GM21390 (cell line): ENCODE measurements at regions not wholly inside any gene's neighbourhood (a gene's known extent, or its start where the extent isn't known, plus 50 kb on each side); places are given as distances from the start of the nearest gene placed in this dataset.

Experiments
- ATAC-seq: cut with Tn5 transposase; IDR thresholded peaks from one replicate; pipeline ENCODE4 v1.9.1; 2021; ENCODE audit not compliant: unreplicated experiment

GRCh38 chr20:56831795-56832194, 202.7 kb downstream of the TFAP2C start:
- no peak for ATAC-seq

GRCh38 chr20:56833427-56833826, 204.3 kb downstream of the TFAP2C start:
- ATAC-seq, result no peak

GRCh38 chr20:56835829-56836550, 206.9 kb downstream of the TFAP2C start:
- no peak for ATAC-seq

- ATAC-seq, result no peak
These were observed 210.1 kb downstream of the TFAP2C start for GRCh38 chr20:56839222-56839621.

GRCh38 chr20:56839786-56840185, 210.7 kb downstream of the TFAP2C start:
- ATAC-seq, result no peak

GRCh38 chr20:56840716-56841261, 211.7 kb downstream of the TFAP2C start:
- no peak for ATAC-seq

- ATAC-seq, result no peak
These were observed 212.3 kb downstream of the TFAP2C start for GRCh38 chr20:56841346-56841908.

GRCh38 chr20:56842056-56842455, 212.9 kb downstream of the TFAP2C start:
- ATAC-seq, result no peak

GRCh38 chr20:56843386-56843785, 214.3 kb downstream of the TFAP2C start:
- no peak for ATAC-seq

- no peak for ATAC-seq
These were observed 214.7 kb downstream of the TFAP2C start for GRCh38 chr20:56843817-56844216.

GRCh38 chr20:56845546-56846086, 216.5 kb downstream of the TFAP2C start:
- no peak for ATAC-seq

- ATAC-seq, result no peak
These were observed 219.5 kb downstream of the TFAP2C start for GRCh38 chr20:56848561-56848960.

- ATAC-seq, result no peak
These were observed 222.4 kb downstream of the TFAP2C start for GRCh38 chr20:56851552-56851951.

GRCh38 chr20:56855708-56856107, 226.6 kb downstream of the TFAP2C start:
- no peak for ATAC-seq

GRCh38 chr20:56857950-56858349, 228.8 kb downstream of the TFAP2C start:
- no peak for ATAC-seq

GRCh38 chr20:56859039-56859800, 230.1 kb downstream of the TFAP2C start:
- no peak for ATAC-seq

GRCh38 chr20:56859801-56860261, 230.7 kb downstream of the TFAP2C start:
- ATAC-seq, result no peak

- ATAC-seq, result no peak
These were observed 231.3 kb downstream of the TFAP2C start for GRCh38 chr20:56860413-56860812.

- ATAC-seq, result no peak
These were observed 232.5 kb downstream of the TFAP2C start for GRCh38 chr20:56861590-56861989.

- no peak for ATAC-seq
These were observed 235.9 kb downstream of the TFAP2C start for GRCh38 chr20:56865055-56865454.

- no peak for ATAC-seq
These were observed 238.0 kb downstream of the TFAP2C start for GRCh38 chr20:56867128-56867527.
